ENCODE measurements at regions not wholly inside any gene's neighbourhood (a gene's known extent, or its start where the extent isn't known, plus 50 kb on each side); places are given as distances from the start of the nearest gene placed in this dataset.
"Not testable (repeated sequence)": the region's sequence is repeated elsewhere in the genome, so short reads cannot be mapped to it uniquely, and the experiment has no call there.

DNA sequence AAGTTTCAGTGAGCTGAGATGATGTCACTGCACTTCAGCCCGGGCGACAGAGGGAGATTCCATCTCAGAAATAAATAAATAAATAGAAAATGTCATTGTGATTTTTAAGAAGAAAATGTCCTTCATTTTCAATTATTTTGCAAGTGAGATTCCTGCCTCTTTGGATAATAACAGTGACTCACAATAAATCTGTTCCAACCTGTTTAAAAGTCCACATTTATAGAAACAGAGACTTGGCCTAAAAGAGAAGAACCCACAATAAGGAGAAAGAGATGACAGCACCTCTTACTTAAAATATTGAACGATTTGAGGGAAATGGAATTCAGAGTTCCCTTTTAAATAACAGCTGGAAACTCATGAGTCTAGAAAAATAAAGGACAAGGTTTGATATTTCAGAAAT, 373.4 kb upstream of the NOX3 start:
- H3K27me3 ChIP-seq (replicated peaks; ENCODE audit: insufficient read depth), result no peaks in the 10 kb centered on the region
- TF ChIP-seq EZH2phosphoT487 (IDR thresholded peaks at IDR 0.05; ENCODE audit: insufficient read depth, low read depth) (no peak), EZH2 (IDR thresholded peaks at IDR 0.05; ENCODE audit: insufficient read depth, poor library complexity, severe bottlenecking) (no peak)

DNA sequence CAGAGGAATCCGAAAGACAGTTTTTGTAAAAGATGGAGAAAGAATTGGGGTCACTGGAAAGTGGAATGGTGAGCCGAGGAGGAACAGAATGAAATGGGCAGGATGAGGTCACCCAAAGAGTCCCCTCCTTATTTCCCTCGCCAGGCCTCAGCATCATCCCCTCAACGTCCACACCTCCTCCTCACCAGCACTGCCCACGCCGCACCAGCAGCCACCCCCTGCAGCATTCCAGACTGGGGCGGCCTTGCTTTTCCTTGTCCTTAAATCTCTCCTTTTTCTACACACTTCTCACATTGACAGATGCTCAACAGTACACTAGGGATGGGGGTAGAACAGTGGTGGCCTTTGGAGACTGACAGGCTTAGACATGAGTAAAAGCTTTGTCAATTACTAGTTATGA, 363.1 kb upstream of the NOX3 start:
- Histone ChIP-seq H3K9ac (no peak overlapping the region), H4K20me1 (ENCODE audit: insufficient read depth) (no peaks in the 10 kb centered on the region), H2AFZ (no peak overlapping the region), H3K4me2 (ENCODE audit: unreplicated experiment) (no peak overlapping the region), H3K4me1 (ENCODE audit: insufficient read depth) (no peaks in the 10 kb centered on the region), H3F3A (ENCODE audit: insufficient read depth) (no peaks in the 10 kb centered on the region), H3K9me3 (ENCODE audit: low read depth) (no peaks in the 10 kb centered on the region), H3K4me3 (no peak overlapping the region), H3K27me3 (replicated peaks; ENCODE audit: insufficient read depth) (no peaks in the 10 kb centered on the region), H3K9me2 (ENCODE audit: insufficient read depth) (no peaks in the 10 kb centered on the region), H3K79me2 (ENCODE audit: insufficient read depth) (no peaks in the 10 kb centered on the region), H3K27ac (no peak overlapping the region), H3K36me3 (ENCODE audit: low read depth) (no peaks in the 10 kb centered on the region)
- TF ChIP-seq EZH2 (IDR thresholded peaks at IDR 0.05; ENCODE audit: insufficient read depth, poor library complexity, severe bottlenecking) (no peak), EZH2phosphoT487 (IDR thresholded peaks at IDR 0.05; ENCODE audit: insufficient read depth, low read depth) (no peak)
- in situ Hi-C loops (cut with MboI), result no loop called here
- no peak for DNase-seq
- WGBS, 2 experiments (ENCODE audit: low coverage in 1 of 2, low lambda C conversion rate in 2 of 2, missing lambda C conversion rate in 2 of 2), result 42 to 43% methylated on average over 7 of the region's 7 CpGs

More for the DNA sequence above, 373.4 kb upstream of the NOX3 start:
- H3K36me3 ChIP-seq (ENCODE audit: low read depth), result no peaks in the 10 kb centered on the region
- no peaks in the 10 kb centered on the region for H3K9me3 ChIP-seq (ENCODE audit: low read depth)
- no peaks in the 10 kb centered on the region for H3K4me1 ChIP-seq (ENCODE audit: insufficient read depth)
- H3K27ac ChIP-seq, result no peak overlapping the region
- no peaks in the 10 kb centered on the region for H4K20me1 ChIP-seq (ENCODE audit: insufficient read depth)
- no peaks in the 10 kb centered on the region for H3K79me2 ChIP-seq (ENCODE audit: insufficient read depth)
- no peak for DNase-seq
- H3K4me2 ChIP-seq (ENCODE audit: unreplicated experiment), result no peak overlapping the region
- WGBS, 2 experiments (ENCODE audit: low coverage in 1 of 2, low lambda C conversion rate in 2 of 2, missing lambda C conversion rate in 2 of 2), result 33% methylated on average over 3 of the region's 3 CpGs
- no peak overlapping the region for H3K9ac ChIP-seq
- no peak overlapping the region for H2AFZ ChIP-seq
- in situ Hi-C loops (cut with MboI), result no loop called here
- H3K4me3 ChIP-seq, result no peak overlapping the region
- H3K9me2 ChIP-seq (ENCODE audit: insufficient read depth), result no peaks in the 10 kb centered on the region
- no peaks in the 10 kb centered on the region for H3F3A ChIP-seq (ENCODE audit: insufficient read depth)

DNA sequence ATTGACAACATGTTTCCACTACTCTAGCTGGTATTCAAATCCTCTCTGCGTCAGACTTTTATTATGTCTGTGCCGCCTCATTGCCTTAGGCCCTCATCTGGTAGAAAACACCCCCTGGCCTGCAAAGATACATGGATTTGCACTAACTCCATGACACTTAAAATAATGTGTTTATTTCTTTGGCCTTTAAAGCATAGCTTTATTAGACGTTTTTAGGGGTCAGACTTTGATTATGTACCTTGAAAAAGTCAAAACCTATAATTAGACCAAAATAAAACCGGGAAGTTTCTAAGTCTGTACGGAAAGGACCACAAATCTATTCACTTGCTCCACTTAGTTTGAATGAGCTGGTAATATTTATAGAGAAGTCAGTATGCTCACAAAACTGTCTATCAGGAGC, 357.9 kb upstream of the NOX3 start:
- H2AFZ ChIP-seq, result no peak overlapping the region
- no peaks in the 10 kb centered on the region for H3K9me3 ChIP-seq (ENCODE audit: low read depth)
- H3K27ac ChIP-seq, result no peak overlapping the region
- in situ Hi-C loops (cut with MboI), result no loop called here
- no peak for DNase-seq
- no peaks in the 10 kb centered on the region for H3F3A ChIP-seq (ENCODE audit: insufficient read depth)
- no peak overlapping the region for H3K4me2 ChIP-seq (ENCODE audit: unreplicated experiment)
- H4K20me1 ChIP-seq (ENCODE audit: insufficient read depth), result no peaks in the 10 kb centered on the region
- H3K9me2 ChIP-seq (ENCODE audit: insufficient read depth), result no peaks in the 10 kb centered on the region
- H3K4me1 ChIP-seq (ENCODE audit: insufficient read depth), result no peaks in the 10 kb centered on the region
- no peaks in the 10 kb centered on the region for H3K79me2 ChIP-seq (ENCODE audit: insufficient read depth)
- H3K4me3 ChIP-seq, result no peak overlapping the region
- H3K36me3 ChIP-seq (ENCODE audit: low read depth), result no peaks in the 10 kb centered on the region
- 49 to 58% methylated on average over 5 of the region's 5 CpGs for WGBS, 2 experiments (ENCODE audit: low coverage in 1 of 2, low lambda C conversion rate in 2 of 2, missing lambda C conversion rate in 2 of 2)
- no peak overlapping the region for H3K9ac ChIP-seq
- no peaks in the 10 kb centered on the region for H3K27me3 ChIP-seq (replicated peaks; ENCODE audit: insufficient read depth)
- TF ChIP-seq EZH2phosphoT487 (IDR thresholded peaks at IDR 0.05; ENCODE audit: insufficient read depth, low read depth) (no peak), EZH2 (IDR thresholded peaks at IDR 0.05; ENCODE audit: insufficient read depth, poor library complexity, severe bottlenecking) (no peak)

DNA sequence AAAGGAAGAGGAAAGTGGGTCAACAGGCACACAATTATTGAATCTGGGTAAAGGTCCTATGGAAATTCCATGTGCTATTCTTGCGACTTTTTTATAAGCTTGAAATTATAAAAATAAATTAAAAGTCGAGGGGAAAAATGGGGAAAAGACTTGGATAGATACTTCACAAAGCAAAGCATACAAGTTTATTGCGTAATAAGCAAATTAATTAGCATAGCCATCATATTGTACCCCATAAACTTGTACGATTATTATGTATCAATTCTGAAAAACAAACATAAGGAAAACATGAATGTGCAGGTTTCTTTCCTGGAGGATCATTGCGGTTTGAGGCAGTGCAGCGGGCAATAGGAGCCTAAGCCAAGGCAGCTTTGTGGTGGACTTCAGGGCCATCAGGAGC, 351.6 kb upstream of the NOX3 start:
- Histone ChIP-seq H3K9me2 (ENCODE audit: insufficient read depth) (no peaks in the 10 kb centered on the region; the same call in 1 of the 2 replicates), H3K27me3 (replicated peaks; ENCODE audit: insufficient read depth) (no peaks in the 10 kb centered on the region), H3K27ac (no peak overlapping the region), H3K4me3 (no peak overlapping the region), H3K4me1 (ENCODE audit: insufficient read depth) (no peaks in the 10 kb centered on the region), H4K20me1 (ENCODE audit: insufficient read depth) (no peaks in the 10 kb centered on the region), H3K9ac (no peak overlapping the region), H3F3A (ENCODE audit: insufficient read depth) (no peaks in the 10 kb centered on the region), H3K4me2 (ENCODE audit: unreplicated experiment) (no peak overlapping the region), H3K36me3 (ENCODE audit: low read depth) (no peaks in the 10 kb centered on the region), H3K9me3 (ENCODE audit: low read depth) (no peaks in the 10 kb centered on the region), H3K79me2 (ENCODE audit: insufficient read depth) (no peaks in the 10 kb centered on the region), H2AFZ (no peak overlapping the region)
- WGBS, 2 experiments (ENCODE audit: low coverage in 1 of 2, low lambda C conversion rate in 2 of 2, missing lambda C conversion rate in 2 of 2), result 50 to 56% methylated on average over 6 of the region's 6 CpGs
- no peak for DNase-seq
- in situ Hi-C loops (cut with MboI), result no loop called here
- TF ChIP-seq EZH2phosphoT487 (IDR thresholded peaks at IDR 0.05; ENCODE audit: insufficient read depth, low read depth) (no peak), EZH2 (IDR thresholded peaks at IDR 0.05; ENCODE audit: insufficient read depth, poor library complexity, severe bottlenecking) (no peak)

DNA sequence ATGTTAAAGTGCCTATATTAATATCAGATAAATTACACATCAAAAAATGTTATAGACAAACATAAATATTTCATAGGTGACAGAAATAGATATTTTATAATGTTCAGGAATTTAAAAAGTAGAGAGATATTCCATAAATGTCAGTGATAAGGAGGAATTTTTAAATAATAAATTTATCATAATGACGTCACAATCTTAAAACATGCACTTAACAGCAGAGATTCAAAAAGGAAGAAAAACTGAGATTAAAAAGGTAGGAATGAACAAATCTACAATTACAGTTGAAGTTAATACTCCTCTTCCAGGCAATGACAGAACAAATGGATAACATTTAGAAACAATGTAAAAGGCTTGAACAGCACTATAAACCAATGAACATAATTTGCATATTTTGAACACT, 345.4 kb upstream of the NOX3 start:
- DNase-seq, result no peak
- in situ Hi-C loops (cut with MboI), result no loop called here
- H3K27ac ChIP-seq, result no peak overlapping the region
- WGBS, 2 experiments (ENCODE audit: low coverage in 1 of 2, low lambda C conversion rate in 2 of 2, missing lambda C conversion rate in 2 of 2), result 82 to 85% methylated on average over 1 of the region's 1 CpG
- H3K4me2 ChIP-seq (ENCODE audit: unreplicated experiment), result no peak overlapping the region
- H2AFZ ChIP-seq, result no peak overlapping the region
- H3K9me3 ChIP-seq (ENCODE audit: low read depth), result no peaks in the 10 kb centered on the region
- H3K4me3 ChIP-seq, result no peak overlapping the region
- TF ChIP-seq EZH2 (IDR thresholded peaks at IDR 0.05; ENCODE audit: insufficient read depth, poor library complexity, severe bottlenecking) (no peak), EZH2phosphoT487 (IDR thresholded peaks at IDR 0.05; ENCODE audit: insufficient read depth, low read depth) (no peak)
- H3K27me3 ChIP-seq (replicated peaks; ENCODE audit: insufficient read depth), result no peaks in the 10 kb centered on the region
- H3K9me2 ChIP-seq (ENCODE audit: insufficient read depth), result no peaks in the 10 kb centered on the region
- H3K36me3 ChIP-seq (ENCODE audit: low read depth), result no peaks in the 10 kb centered on the region
- H4K20me1 ChIP-seq (ENCODE audit: insufficient read depth), result no peaks in the 10 kb centered on the region
- H3K79me2 ChIP-seq (ENCODE audit: insufficient read depth), result no peaks in the 10 kb centered on the region
- no peaks in the 10 kb centered on the region for H3K4me1 ChIP-seq (ENCODE audit: insufficient read depth)
- no peaks in the 10 kb centered on the region for H3F3A ChIP-seq (ENCODE audit: insufficient read depth)
- H3K9ac ChIP-seq, result no peak overlapping the region

DNA sequence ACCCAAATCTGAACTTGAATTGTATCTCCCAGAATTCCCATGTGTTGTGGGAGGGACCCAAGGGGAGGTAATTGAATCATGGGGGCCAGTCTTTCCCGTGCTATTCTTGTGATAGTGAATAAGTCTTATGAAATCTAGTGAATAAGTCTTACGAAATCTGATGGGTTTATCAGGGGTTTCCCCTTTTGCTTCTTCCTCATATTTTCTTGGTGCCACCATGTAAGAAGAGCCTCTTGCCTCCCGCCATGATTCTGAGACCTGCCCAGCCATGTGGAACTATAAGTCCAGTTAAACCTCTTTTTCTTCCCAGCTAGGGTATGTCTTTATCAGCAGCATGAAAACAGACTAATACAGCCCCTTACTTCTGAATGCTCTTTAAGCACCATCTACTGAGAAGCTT, 343.2 kb upstream of the NOX3 start:
- 39 to 45% methylated on average over 3 of the region's 3 CpGs for WGBS, 2 experiments (ENCODE audit: low coverage in 1 of 2, low lambda C conversion rate in 2 of 2, missing lambda C conversion rate in 2 of 2)
- H3K36me3 ChIP-seq (ENCODE audit: low read depth); H3K9me2 ChIP-seq (ENCODE audit: insufficient read depth); H4K20me1 ChIP-seq (ENCODE audit: insufficient read depth); H2AFZ ChIP-seq; H3K27me3 ChIP-seq (replicated peaks; ENCODE audit: insufficient read depth); H3K79me2 ChIP-seq (ENCODE audit: insufficient read depth); H3K4me2 ChIP-seq (ENCODE audit: unreplicated experiment); H3K4me3 ChIP-seq; H3K4me1 ChIP-seq (ENCODE audit: insufficient read depth); H3K9me3 ChIP-seq (ENCODE audit: low read depth); DNase-seq; H3K9ac ChIP-seq; H3K27ac ChIP-seq; H3F3A ChIP-seq (ENCODE audit: insufficient read depth); in situ Hi-C loops (cut with MboI): not testable (repeated sequence)

All from GM23248 (cell line).